RWPE1 (cell line): ENCODE measurements at regions not wholly inside any gene's neighbourhood (a gene's known extent, or its start where the extent isn't known, plus 50 kb on each side); places are given as distances from the start of the nearest gene placed in this dataset.
"Not testable (repeated sequence)": the region's sequence is repeated elsewhere in the genome, so short reads cannot be mapped to it uniquely, and the experiment has no call there.

Experiments
- CTCF ChIA-PET: fragments of 350-600 bp; sonication (Branson Sonifier 250); formaldehyde crosslinking; extraction: SDS; loops from one replicate; lab custom pipeline; 2021; lab: Yijun Ruan, JAX
- POLR2A ChIA-PET: fragments of 400-600 bp; formaldehyde crosslinking; extraction: SDS; loops from one replicate; lab custom pipeline; 2020; ENCODE audit warnings: antibody characterized with exemption; ENCODE audit not compliant: low non-redundant PET; lab: Yijun Ruan, JAX
- DNase-seq: peaks from one replicate; pipeline ENCODE4 v3.0.0; 2012; ENCODE audit warnings: low spot score
- H3K27ac ChIP-seq: fragments of 450-650 bp; 2 replicates; pipeline ENCODE4 v1.5.1; 2017
- TF ChIP-seq, protein P1 (sequence below): fragments of 450-650 bp; conservative IDR thresholded peaks from 2 replicates; pipeline ENCODE4 v1.5.1; 2017; ENCODE audit warnings: low read depth, mild to moderate bottlenecking

DNA sequence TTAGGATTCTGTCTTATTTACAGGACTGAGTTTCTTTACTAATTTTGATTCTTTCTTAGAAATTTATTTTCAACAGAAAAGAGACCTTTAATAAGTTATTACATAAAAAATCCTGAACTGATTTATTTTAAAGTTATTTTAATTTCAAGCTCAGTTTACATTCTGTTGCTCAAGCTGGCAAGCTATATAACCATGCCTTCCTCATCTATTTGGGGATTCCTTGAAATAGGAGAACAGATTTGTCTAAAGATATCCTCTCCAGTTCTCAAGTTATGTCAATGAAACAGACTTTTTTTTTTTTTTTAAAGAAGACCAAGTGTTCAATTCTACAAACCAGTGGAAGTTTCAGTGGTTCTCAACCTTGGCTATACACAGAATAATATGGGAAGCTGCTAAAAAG lies 103.3 kb upstream of the TRHDE start:
- DNase-seq = no peak
- H3K27ac ChIP-seq = no peak overlapping the region
- TF ChIP-seq, protein P1, sequence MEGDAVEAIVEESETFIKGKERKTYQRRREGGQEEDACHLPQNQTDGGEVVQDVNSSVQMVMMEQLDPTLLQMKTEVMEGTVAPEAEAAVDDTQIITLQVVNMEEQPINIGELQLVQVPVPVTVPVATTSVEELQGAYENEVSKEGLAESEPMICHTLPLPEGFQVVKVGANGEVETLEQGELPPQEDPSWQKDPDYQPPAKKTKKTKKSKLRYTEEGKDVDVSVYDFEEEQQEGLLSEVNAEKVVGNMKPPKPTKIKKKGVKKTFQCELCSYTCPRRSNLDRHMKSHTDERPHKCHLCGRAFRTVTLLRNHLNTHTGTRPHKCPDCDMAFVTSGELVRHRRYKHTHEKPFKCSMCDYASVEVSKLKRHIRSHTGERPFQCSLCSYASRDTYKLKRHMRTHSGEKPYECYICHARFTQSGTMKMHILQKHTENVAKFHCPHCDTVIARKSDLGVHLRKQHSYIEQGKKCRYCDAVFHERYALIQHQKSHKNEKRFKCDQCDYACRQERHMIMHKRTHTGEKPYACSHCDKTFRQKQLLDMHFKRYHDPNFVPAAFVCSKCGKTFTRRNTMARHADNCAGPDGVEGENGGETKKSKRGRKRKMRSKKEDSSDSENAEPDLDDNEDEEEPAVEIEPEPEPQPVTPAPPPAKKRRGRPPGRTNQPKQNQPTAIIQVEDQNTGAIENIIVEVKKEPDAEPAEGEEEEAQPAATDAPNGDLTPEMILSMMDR = no peak
- ChIA-PET CTCF (no interaction called here), POLR2A (no interaction called here)

DNA sequence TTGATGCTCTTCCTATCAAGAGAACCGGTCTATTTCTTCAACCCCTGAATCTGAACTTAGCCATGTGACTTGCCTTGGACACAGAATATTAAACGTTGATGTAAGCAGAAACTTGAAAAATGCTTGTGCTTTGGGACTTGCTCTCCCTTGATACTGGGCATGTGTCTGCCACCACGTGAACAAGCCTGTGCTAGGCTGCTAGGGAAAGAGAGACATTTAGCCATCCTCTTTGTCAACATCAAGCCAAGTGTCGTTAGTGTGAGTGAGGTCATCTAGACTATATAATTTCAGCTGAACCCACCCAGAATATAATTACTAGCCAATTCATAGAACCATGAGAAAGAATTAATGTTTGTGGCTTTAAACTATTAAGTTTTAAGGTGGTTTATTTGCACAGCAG lies 98.2 kb upstream of the TRHDE start:
- DNase-seq = no peak
- ChIA-PET CTCF (interaction anchor here (0.5 kb wide), 1 partner anchor 10 kb away, joined by 3 read pairs; no protein-coding TSS in a partner anchor), POLR2A (no interaction called here)
- no peak overlapping the region for H3K27ac ChIP-seq
- TF ChIP-seq, protein P1 = no peak

DNA sequence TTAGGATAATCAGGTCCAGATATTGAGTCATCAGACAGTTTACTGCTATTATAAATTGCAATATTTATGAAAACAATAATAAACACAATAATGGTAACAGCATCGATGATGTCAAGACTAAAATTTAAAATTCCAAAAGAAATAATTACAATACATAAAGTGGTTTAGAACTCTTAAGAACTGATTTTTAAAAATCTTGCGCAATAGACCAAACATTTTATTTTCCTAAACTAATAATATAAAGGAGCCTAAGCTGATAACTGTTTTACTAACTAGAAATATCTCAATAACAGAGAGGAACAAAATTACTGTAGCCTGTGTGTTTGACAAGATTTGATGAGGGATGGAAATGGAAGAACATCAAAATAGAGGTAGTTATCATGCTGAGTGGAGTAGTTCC lies 93.9 kb upstream of the TRHDE start:
- DNase-seq = no peak
- TF ChIP-seq, protein P1 = no peak
- ChIA-PET POLR2A (no interaction called here), CTCF (no interaction called here)
- H3K27ac ChIP-seq = no peak overlapping the region

DNA sequence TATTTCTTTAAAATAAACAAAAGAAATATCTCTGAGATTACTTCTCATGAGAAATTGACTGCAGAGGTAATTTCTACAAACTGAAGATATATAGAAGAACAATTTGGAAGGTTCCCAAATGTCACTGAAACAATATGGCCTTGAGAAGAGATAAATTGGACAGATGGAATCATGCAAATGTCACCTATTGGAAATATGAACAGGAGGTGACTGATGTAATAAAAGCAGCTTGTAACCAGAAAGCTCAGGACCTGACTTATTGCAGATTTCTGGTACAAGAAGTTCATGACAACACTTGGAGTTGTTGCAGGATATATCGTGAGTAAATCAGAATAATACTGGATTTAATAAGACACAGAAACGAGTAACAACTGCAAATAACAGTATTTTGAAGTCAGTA lies 93.3 kb upstream of the TRHDE start:
- ChIA-PET CTCF (no interaction called here), POLR2A (no interaction called here)
- H3K27ac ChIP-seq = no peak overlapping the region
- DNase-seq = no peak
- TF ChIP-seq, protein P1 = no peak

DNA sequence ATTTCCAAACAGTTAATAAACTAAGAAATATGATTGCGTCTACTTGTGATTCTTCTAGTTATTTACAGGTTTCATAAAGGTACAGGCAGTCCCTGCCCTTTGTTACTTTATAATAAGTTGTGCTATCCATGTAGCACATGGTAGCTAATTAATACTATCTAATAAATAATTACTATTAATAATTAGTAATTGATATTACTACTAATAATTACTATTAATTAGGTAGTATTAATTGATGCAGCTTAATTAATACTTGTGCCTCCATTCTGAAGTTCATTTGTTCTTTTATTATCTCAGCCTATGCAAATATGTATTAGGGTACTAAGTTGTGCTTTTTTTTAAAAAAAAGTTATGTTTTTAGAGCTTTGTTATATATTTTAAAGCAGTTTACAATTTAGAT lies 92.3 kb upstream of the TRHDE start:
- POLR2A ChIA-PET = no interaction called here
- DNase-seq = no peak
- no peak overlapping the region for H3K27ac ChIP-seq
- CTCF ChIA-PET = interaction anchor here (0.7 kb wide), 1 partner anchor 86 kb away, joined by 4 read pairs; no protein-coding TSS in a partner anchor
- TF ChIP-seq, protein P1 = no peak

DNA sequence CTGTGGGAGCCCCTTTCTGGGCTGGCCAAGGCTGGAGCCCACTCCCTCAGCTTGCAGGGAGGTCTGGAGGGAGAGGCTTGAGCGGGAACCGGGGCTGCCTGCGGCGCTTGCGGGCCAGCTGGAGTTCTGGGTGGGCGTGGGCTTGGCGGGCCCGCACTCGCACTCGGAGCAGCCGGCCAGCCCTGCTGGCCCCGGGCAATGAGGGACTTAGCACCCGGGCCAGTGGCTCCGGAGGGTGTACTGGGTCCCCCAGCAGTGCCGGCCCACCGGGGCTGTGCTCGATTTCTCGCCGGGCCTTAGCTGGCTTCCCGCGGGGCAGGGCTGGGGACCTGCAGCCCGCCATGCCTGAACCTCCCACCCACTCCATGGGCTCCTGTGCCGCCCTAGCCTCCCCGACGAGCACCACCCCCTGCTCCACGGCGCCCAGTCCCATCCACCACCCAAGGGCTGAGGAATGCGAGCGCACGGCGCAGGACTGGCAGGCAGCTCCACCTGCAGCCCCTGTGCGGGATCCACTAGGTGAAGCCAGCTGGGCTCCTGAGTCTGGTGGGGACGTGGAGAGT lies 87.1 kb upstream of the TRHDE start:
- POLR2A ChIA-PET, H3K27ac ChIP-seq, DNase-seq: not testable (repeated sequence)
- CTCF ChIA-PET = interaction anchor here (0.7 kb wide), 1 partner anchor 1603 kb away, joined by 3 read pairs; no protein-coding TSS in a partner anchor

DNA sequence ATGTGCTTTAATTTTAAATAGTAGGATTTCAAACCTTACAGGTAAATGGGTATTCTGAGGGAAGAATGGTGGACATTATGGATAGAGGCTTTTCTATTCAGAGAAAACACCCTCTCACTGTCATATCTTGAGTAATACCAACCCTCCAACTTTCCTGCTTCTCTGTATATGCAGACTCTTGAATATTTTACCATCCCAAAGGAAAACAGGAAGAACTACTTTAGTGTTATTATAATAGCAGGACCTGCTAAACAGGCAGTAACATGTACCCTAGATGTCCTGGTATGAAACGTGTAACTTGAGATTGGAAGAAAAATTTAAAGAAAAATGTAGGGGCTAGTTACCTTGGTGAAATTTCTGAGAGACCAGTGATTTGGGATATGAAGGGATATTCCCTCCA lies 82.9 kb upstream of the TRHDE start:
- no peak overlapping the region for H3K27ac ChIP-seq
- CTCF ChIA-PET = no interaction called here
- TF ChIP-seq, protein P1 = no peak
- POLR2A ChIA-PET = no interaction called here
- no peak for DNase-seq
